HG03342 (cell line): ENCODE measurements at regions not wholly inside any gene's neighbourhood (a gene's known extent, or its start where the extent isn't known, plus 50 kb on each side); places are given as distances from the start of the nearest gene placed in this dataset.

ENCODE experiments used
- ATAC-seq: cut with Tn5 transposase; IDR thresholded peaks from one replicate; pipeline ENCODE4 v1.9.1; 2021; ENCODE audit warnings: mild to moderate bottlenecking, moderate library complexity; ENCODE audit not compliant: unreplicated experiment

- ATAC-seq = no peak
These were observed 140.3 kb upstream of the SLC1A4 start for GRCh38 chr2:64848945-64849344.

DNA sequence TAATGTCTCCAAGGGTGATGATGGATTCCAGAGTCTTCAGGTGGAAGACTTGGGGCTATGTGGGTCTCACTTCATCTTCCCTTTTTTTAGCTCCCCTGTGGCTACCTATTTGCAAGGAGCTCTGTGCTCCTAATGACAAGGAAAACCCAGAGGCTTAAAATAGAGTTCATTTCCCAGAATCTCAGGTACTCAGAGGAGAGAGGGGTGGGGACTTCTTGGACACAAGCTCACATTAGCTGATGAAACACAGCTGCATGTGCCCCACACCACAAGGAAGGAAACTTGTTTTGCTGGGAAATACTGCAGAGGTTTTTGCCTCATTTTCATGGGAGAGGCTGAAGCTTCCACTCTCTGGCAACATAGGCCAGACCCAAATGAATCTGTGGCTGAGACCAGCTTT, 138.6 kb upstream of the SLC1A4 start:
- no peak for ATAC-seq

GRCh38 chr2:64852771-64853241, 136.4 kb upstream of the SLC1A4 start:
- ATAC-seq = no peak

DNA sequence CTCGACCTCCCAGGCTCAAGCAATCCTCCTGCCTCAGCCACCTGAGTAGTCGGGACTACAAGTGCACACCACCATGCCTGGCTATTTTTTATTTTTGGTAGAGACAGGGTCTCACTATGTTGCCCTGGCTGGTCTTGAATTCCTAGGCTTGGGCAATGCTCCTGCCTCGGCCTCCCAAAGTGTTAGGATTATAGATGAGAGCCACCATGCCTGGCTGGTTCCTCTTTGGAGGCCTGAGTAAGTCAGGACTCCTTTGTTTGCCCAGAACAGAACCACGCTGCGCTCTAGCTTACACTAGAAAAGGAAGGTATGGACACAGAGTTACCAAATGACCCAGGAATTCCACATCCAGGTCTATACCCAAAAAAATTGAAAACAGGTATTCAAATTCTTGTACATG, 135.9 kb upstream of the SLC1A4 start:
- ATAC-seq = no peak

DNA sequence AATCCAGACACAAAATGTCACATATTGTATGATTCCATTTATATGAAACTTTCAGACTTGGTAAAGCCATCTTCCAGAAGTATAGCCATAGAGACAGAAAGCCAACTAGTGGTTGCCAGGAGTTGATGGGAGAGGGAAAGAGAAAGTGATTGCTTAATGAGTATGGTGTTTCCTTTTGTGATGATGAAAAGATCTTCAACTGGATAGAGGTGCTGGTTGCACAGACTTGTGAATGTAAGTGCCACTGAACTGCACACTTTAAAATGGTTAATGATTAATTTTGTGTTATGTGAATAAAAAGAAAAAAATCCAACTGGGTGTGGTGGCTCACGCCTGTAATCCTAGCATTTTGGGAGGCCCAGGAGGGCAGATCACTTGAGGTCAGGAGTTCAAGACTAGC, 135.3 kb upstream of the SLC1A4 start:
- ATAC-seq = no peak

DNA sequence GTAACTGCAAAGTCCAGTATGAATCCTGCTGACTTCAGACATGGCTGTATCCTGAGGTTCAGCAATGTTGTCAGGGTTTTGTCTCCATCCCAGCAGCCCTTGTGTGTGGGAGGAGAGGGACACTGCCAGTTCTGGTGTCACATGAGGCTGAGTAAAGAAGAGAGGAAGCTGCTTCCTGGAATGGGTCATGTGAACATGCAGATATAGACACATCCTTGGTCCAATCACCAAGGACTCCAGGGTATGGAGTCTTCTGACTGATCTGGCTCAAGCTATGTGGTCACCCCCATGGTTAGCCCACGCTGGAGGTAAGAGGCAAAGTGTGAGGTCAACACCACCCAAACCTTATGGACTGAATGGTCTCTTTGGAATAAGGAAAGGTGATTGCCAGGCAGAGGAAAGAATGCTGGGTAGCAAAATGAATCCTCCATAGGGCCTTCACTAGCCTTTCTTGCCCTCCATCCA, 134.4 kb upstream of the SLC1A4 start:
- ATAC-seq = no peak

GRCh38 chr2:64857581-64858471, 131.4 kb upstream of the SLC1A4 start:
- ATAC-seq = no peak

- ATAC-seq = no peak
These were observed 130.5 kb upstream of the SLC1A4 start for GRCh38 chr2:64858541-64859311.

- ATAC-seq = no peak
These were observed 129.6 kb upstream of the SLC1A4 start for GRCh38 chr2:64859312-64860212.

GRCh38 chr2:64860276-64860885, 128.8 kb upstream of the SLC1A4 start:
- ATAC-seq = peak; percentile 34

DNA sequence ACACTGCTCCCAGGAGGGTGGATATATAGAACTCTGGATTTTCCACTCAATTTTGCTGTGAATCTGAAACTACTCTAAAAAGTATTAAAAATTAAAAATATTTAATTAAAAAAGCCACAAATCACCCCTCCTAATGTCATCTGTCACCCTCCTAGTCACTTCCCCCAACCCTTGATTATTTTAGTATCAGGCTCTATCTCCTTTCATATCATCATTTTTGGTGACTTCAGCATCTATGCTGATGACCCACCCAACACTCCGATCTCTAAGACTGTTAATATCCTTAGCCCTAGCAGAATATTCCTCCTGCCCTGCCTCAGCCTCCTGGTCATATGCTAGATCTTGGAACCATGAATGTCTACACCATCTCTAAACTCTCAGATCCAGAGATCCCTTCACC, 128.3 kb upstream of the SLC1A4 start:
- ATAC-seq = no peak

DNA sequence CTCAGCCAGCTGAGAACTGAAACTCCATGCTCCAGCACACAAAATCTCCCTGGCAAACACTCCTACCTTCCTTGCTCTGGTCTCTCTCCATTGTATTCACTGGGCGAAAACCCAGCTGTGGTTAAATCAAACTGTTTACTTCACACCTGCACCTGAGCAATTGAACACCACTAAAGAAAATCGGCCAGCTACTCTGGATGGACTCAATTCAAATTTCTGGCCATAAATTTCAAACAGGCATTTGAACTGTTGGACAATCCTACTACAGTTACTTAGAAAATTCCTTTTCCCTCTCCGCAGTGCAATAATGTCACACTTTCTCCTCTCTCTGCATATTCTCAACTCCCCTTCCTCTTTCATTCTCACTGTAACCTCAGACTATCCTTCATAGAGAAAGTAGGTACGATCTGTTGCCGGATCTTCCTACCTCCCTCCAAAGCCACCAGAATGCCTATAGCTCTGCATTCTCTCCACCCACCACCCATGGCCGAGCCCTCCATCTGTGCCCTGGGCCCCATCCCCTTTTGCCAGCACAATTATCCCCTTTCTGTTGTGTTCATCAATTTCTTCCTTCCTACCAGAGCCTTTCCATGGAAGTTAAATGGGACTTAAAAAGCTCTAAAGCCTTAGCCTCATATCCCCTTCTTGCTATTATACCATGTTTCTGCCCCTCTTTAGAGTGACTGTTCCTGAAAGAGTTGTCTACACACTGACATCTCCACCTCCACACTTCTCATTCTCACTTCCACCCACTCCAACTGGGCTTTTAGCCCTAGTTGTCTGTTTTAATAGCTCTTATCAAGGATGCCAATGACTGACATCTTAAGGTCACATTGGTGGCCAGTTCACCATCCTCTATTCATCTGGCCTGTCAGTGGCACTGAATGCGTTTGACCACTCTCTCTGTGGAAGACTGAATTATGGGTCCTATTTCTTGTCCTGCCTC, 127.5 kb upstream of the SLC1A4 start:
- ATAC-seq = no peak

DNA sequence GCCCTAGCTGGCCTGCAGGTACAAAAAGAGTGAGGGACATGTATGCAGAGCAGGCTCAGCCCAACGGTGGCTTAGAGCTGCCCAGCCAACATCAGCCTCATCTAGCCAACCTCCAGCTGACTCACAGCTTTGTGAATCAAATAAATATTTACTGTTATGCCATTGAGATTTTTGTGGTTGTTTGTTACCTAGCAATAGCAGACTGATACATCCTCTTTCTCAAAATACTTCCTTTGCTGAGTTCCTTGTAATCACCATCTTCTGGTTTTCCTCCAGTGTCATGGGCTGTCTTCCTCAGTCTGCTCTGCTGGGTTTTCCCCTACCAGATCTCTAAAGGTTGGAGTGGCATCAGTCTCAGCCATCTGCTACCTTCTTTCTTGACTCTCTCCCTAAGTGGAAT, 126.6 kb upstream of the SLC1A4 start:
- ATAC-seq = no peak

DNA sequence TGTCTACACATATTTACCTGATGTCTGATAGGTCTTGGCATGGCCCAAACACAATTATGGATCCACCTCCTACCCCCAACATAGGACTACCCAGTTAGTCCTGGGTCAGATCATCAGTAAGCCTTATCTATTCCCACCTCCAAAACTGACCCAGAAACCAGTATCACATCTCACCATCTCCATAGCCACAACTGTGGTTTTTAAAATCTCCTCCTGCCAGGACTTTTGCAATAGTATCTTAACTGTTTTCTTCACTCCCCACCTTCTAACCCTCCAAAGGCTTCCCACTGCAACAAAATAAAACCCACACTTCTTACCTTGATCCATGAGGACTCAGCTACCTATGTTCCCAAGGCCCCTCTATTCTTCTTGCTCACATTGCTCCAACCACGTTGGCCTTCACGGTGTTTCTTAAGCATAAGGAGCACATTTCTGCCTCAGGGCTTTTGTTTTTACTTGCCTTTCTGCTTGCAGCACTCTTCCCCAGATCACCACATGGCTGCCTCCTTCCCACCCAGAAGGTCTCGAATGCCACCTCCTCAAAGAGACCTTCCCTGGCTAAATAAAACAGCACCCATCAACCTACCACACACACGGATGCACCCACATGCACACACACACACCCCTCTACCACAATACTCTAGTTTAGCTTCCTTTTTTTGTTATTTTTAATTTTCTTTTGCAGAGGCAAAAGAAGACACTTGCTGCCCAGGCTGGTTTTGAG, 125.9 kb upstream of the SLC1A4 start:
- ATAC-seq = no peak

DNA sequence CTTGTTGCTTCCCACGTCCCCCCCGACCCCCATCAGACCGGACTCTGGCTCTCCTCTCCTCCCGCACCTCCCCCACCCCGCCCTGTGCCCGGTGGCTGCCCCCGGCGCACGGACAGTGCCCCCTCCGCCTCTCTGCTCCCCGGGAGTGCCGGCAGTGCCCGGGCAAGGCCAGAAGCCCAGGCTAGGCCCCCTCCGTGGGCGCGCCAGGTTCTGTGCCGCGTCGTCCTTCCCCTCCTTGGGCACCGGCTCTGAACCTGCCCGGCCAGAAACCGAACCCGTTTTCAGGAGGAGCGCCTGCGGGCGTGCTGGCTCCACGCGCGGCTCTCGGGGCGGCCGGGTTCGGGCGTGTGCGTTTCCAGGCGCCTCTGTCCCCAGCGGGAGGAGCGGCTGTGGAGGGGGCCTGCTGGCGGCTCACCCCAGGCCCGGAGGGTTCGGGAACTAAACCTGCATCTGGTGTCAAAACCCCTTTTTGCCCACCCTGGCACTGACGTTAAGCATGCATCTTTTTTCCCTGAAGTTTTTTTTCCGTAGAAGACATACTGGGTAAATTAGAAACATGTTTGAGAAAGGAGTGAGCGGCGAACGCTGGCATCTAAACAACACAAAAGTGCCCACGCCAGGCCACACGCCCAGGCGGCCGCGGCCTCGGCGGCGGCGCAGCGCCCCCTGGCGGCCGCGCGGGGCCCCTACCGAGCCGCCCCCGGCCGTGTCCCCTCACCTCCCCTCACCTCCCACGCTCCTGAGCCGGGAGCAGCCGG, 123.9 kb upstream of the SLC1A4 start:
- ATAC-seq = peak; percentile 55

GRCh38 chr2:64865831-64866345, 123.3 kb upstream of the SLC1A4 start:
- ATAC-seq = no peak

DNA sequence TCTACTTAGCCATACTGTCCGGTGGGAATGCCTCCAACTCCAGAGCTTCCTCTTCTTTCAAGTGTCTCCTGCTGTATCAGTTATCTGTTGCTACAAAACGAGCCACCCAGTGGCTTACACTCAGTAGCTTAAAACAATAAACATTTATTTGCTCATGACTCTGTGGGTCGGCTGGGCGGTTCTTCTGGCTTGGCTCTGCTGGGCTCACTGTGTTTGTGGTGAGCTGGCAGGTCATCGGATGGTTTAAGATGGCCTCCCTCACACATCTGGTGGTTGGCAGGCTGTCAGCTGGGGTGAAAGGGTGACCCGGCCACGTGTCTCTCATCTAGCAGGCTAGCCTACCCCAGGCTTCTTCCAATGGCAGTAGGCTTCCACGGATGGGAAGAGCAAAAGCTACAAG, 122.4 kb upstream of the SLC1A4 start:
- no peak for ATAC-seq
